Stomach (tissue), 4 donors: ENCODE measurements at regions not wholly inside any gene's neighbourhood (a gene's known extent, or its start where the extent isn't known, plus 50 kb on each side); places are given as distances from the start of the nearest gene placed in this dataset.

Source experiments
- EP300 ChIP-seq: sonication (generic); formaldehyde crosslinking; IDR thresholded peaks from one replicate; pipeline ENCODE4 v1.6.1; 2017; ENCODE audit warnings: antibody characterized with exemption
- POLR2A ChIP-seq, 4 donors: fragments of 450-650 bp; IDR thresholded peaks; one replicate each; pipeline ENCODE4 v1.6.1; 2016; ENCODE audit warnings: antibody characterized with exemption in 4 of 4, control low read depth in 2 of 4, mild to moderate bottlenecking in 1 of 4, moderate library complexity in 1 of 4
- POLR2AphosphoS5 ChIP-seq, 3 donors: sonication (generic); formaldehyde crosslinking; IDR thresholded peaks; one replicate each; pipeline ENCODE4 v1.6.1; 2016; ENCODE audit warnings: antibody characterized with exemption in 3 of 3
- TF ChIP-seq, protein P1 (sequence below), 7 experiments: fragments of 450-650 bp in 4 of 7; fragments of 200-600 bp in 3 of 7; sonication (generic) in 3 of 7; IDR thresholded peaks; one replicate each; pipeline ENCODE4 v1.5.1; 2016 to 2019; ENCODE audit warnings: antibody characterized with exemption in 7 of 7, control low read depth in 2 of 7, mild to moderate bottlenecking in 1 of 7

DNA sequence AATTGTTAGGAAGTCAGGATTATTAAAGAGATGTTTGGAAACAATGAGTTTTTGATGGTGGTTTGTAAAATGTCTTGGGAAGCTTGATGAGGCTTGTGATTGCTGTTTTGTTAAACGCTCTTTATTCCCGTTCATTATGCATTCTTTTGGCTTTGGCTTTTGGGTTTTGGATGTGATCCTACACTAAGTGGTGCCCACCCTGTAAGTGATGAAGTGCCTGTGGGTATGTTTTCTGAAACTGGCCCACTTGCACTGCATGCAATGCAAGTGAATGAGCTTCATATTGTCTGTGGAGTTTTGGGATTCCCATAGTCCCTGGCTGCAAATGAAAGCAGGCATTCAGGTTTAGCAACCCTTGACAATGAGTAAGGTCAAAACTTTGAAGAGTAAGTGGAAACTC is 1035.5 kb upstream of the WWC1 start:
- TF ChIP-seq POLR2A (IDR thresholded peaks at IDR 0.05) = no peak
- TF ChIP-seq POLR2AphosphoS5 (IDR thresholded peaks at IDR 0.05) = no peak
- TF ChIP-seq, protein P1, sequence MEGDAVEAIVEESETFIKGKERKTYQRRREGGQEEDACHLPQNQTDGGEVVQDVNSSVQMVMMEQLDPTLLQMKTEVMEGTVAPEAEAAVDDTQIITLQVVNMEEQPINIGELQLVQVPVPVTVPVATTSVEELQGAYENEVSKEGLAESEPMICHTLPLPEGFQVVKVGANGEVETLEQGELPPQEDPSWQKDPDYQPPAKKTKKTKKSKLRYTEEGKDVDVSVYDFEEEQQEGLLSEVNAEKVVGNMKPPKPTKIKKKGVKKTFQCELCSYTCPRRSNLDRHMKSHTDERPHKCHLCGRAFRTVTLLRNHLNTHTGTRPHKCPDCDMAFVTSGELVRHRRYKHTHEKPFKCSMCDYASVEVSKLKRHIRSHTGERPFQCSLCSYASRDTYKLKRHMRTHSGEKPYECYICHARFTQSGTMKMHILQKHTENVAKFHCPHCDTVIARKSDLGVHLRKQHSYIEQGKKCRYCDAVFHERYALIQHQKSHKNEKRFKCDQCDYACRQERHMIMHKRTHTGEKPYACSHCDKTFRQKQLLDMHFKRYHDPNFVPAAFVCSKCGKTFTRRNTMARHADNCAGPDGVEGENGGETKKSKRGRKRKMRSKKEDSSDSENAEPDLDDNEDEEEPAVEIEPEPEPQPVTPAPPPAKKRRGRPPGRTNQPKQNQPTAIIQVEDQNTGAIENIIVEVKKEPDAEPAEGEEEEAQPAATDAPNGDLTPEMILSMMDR (IDR thresholded peaks at IDR 0.05) = no peak
- no peak for TF ChIP-seq EP300
